ENCODE measurements at regions not wholly inside any gene's neighbourhood (a gene's known extent, or its start where the extent isn't known, plus 50 kb on each side); places are given as distances from the start of the nearest gene placed in this dataset.

DNA sequence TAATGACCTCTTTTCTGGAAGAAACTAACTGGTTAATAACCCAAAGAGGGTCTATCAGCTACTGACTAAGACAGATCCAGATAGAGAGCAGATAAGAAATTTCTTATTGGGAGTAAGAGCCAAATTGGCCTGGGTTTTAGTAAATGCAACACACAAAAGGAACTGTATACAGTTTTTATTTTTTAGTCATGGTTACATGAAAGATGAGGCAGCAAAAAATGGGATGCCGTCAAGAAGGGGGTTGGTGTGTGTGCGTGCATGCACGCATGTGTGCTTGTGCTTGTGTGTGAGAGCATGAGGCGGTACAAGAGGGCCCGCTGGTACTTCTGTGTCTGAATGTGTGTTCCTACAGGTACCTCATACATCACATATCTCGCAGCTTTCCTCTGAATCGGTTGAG lies 466.2 kb upstream of the HNRNPA3 start:
- no peak for DNase-seq

DNA sequence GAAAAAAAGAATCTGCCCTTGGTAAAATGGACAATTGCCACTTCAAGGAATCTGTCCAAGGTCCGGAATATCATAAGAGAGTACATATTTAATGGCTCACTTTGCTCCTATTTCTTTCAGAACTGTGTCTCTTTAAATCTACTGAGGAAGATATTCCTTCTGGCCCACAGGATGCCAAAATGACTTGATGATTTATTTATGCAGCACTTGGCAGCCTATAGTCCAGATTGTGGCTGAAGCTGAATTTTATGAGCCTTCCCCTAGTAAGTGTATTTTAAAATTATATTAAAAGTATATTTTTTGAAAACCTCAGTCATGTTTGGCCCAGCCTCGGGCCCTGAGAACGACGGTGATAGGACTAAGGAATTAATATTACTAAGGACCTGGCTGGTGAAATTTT lies 465.1 kb upstream of the HNRNPA3 start:
- no peak for DNase-seq

DNA sequence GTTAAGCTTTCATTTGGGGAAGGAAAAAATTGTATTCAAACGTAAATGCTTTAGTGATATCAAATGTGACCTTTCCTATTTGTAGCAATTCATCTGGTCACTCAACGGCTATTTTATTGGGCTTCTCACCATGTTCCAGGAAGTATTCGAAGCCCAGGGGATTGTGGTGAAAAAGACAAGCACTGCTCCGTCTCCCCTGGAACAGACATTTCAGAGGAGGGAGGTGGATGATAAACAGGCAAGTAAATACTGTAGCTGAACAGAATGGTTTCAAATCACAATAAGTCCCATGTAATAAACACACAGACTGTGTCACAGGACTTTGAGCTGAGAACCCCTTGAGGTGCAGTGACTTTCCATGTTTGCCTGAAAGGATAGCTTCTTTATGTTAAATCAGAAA lies 464.7 kb upstream of the HNRNPA3 start:
- no peak for DNase-seq

DNA sequence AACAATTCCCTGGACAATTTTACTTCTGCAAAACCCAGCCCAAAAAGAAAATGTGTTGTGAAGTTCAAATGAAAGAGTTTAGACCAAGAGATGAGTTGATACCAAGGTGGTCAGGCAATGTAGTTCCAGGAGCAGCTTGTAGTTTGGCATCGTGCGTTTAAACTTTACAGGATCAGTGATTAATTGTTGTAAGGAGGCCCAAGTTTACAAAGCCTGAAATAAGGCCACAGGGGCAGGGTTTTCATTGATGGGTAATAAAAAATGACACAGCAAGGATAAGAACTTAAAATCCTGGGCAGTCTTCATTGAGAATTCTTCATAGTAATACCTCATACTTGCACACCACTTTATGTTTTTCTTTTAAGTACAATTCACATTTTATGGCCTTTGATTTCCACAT lies 463.9 kb upstream of the HNRNPA3 start:
- DNase-seq, result no peak

DNA sequence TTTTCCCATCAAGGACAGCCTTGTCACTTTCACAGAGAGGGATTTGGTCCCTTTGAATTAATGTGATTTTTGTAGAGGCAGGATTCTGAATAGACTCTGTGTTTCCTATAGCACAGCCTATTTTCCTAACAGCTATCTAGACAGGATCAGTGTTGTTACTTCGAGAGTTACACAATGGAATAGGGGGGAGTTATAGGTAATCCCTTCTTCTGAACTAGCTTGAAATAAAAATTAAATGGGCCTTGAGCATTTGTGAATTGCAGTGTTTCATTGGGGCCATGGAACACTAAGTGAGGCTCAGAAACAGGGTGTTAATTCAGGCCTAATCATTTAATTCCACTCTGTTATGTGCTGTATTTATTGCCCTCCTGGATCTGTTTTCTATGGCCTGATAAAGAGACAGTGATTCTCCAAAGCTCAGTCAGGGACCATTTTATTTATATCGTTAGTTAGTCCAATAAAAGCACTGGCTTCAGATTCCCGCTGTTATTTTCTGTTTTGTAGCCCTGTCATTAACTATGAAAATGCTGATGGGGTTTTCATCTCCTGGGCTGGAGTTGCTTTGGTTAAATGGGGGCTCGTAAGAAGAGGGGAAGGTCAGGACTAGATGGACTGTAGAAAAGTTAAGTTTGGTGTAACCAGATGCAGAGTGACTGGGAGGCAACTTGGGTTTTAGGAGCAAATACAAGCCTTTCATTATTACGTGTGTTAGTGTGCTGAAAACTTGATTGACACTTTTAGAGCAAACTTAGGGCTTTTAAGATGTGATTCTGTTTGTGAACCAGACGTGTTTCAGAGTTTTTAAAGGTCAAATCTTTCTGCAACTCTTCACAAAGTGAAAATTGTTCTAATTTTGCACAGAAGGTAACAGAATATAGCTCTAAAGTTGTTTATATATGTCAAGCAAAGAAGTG lies 461.0 kb upstream of the HNRNPA3 start:
- no peak for DNase-seq

DNA sequence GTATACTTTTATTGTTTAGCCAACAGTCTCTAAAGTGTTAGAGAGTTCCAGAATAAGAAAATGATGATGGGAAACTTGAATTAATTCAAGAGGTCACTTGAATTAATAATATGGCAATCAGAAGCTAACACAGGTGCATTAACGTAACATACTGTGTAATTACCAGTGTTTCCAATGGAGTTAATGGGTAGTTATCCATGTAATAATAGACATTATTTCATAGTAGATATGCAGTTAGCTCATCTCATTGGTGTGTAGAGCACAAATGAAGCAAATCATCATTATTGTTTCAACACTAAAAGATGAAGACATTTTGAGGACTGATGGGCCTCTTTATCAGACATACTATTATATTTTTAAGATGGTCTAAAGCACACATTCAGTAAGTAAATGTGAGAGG lies 460.3 kb upstream of the HNRNPA3 start:
- DNase-seq, result no peak

DNA sequence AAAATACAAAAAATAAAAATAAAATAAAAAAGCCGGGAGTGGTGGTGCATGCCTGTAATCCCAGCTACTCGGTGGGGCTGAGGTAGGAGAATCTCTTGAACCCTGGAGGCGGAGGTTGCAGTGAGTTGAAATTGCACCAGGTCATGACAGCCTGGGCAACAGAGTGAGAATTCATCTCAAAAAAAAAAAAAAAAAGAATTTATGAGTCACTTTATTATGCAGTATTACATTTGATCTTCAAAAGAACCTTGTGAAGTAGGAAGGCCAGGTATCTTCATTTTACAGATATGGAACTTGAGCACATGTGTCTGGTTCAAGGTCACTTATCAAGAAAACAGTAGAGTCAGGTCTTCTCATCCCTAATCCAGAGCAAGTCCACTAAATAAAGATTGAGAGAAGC lies 459.4 kb upstream of the HNRNPA3 start:
- DNase-seq, result no peak

DNA sequence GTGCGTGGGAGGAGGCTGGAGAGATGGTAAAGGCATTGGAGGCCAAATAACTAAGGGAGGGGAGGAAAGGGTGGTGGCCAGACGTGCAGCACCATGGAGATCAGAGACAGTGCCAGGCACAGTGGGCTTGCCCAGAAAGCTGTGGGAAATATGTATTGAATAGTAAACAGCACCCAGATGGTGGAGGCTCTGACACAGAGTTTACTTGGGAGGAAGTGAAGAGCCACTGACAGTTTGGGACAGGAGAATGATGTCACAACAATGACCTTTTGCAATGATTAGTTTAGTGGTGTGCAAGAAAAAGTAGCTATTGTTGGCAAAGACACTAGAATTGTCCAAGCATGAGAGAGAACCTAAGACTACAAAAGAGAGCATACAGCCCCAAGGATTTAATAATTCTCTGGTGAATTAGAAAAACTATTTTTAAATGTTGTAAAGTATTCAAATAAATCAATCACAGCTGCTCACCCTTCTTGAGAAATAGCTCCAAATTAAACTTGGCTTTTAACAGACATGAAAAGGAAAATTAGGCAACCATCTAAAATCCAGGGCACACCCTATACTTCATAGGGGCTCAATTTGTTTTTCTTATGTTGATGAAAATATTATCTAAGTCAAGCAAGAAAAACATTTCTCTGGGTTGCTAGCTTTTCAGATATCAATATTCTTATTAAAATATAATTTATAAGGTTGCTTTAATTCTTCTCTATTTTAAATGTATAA lies 458.7 kb upstream of the HNRNPA3 start:
- no peak for DNase-seq

DNA sequence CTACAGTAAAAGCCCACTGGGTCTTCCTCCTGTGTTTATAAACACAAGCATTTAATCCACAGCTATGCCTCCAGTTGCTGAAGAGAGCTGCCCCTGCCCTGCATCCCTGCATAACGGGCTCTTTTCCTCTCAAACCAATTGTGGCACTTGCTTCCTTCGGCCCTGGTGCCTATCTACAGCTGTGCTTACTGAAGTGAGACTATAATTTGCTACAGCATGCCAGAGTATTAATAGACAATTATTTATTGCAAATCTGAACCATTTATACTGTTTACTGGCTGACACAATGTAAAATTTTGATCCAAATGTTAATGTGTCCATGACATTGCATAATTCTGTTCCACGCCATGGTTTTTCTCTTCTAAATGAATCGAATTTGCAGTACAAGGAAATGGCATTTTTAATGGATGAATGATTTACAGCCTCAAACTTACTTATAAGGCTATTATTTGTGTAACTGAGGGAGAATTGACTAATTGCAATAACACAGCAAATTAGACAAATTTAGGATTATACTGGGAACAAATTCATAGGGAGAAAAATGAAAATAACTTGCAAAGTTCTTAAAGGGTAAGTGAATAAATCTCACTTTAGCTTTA lies 457.0 kb upstream of the HNRNPA3 start:
- no peak for DNase-seq

DNA sequence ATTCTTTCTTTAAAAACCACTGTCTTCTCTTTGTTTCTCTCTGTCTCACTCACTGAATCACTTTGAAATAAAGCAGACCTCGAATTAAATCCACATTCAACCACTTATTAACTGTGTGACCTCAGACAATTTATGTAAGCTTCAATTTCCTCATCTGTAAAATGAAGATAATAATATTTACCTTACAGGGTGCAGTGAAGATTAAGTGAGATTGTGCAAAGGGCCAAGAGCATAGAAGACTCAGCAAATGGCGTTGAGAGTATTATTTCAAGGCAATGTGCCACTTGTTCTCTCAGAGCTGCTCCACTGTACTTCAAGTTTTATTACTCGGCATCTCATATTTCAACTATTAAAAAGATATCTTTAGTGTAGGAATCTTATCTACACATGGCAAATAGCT lies 454.2 kb upstream of the HNRNPA3 start:
- DNase-seq, result no peak

DNA sequence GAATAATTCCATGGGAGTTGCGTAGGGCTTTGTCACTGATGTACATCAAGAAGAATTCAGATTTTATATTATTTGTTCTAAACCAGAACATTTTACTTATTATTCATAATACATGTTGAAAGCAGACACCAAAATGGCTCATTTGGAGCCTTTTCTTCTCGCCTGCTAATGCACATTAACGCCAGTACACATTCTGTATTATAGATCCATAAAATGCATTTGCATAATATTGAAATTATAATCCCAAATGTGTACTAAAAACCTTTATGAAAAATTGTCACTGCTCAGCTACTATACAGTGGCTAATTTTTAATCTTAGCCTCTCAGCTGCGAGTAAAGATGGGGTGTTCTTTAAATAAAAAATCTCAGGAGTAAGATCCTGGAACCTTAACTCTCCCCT lies 452.2 kb upstream of the HNRNPA3 start:
- DNase-seq, result no peak

DNA sequence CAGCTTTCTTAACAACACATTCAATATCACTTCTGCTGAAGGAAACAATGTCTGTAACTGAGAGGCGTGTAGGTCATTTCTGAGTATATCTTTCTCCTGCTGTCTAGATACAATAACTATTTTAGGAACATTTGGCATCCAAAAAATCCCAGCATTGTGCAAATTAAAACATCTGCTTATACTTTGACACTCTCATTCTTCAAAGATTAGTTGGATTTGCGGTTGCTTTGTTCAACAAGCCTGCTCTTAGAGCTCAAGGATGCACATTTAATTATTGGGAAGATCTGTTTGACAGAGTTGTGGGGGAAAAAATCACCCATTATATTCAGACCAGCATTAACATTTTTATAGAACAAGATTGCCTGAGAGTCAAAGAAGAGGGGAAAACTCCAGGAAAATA lies 449.5 kb upstream of the HNRNPA3 start:
- no peak for DNase-seq

DNA sequence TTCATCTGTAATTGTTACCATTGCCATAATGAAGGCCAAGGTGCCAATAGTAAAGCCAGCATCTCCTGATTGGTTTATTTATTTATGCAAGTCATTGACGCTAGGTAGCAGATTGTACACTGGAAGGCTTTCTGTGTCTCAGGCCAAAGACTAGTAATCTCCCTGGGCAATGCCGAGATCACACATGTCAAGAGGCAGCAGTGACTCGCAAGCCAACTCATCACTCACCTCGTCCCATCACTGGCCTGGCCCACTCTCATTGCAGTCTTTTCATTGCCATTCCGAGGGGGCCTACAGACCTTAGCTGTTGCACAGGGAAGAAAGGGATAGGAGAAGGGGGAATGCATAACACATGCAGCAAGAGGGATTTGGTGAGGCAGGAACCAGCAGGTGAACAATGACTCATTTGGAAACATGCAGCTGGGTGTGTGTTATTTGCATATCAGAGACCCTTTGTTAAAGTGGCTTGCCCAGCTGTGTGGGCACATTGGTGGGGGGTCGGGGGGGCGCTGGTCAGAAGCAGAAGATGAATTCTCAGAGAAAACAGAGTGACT lies 448.7 kb upstream of the HNRNPA3 start:
- no peak for DNase-seq

DNA sequence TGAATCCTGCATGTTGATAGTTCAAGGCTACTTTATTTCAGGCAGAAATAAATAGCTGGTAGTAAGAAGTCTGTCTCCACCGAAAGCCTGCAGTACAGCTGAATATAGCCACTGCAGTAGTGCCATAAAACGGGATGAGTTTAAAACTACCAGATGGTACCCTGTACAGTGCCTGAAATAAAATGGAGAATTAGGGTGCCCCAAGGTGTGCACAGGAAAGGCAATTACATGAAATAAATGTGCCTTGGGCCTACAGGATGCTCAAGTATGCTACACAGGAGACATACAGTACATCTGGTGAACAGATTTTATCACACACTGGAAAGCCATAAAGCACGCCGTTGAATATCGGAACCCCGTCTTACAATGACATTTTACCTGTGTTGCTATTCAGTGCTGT lies 447.7 kb upstream of the HNRNPA3 start:
- DNase-seq, result no peak

DNA sequence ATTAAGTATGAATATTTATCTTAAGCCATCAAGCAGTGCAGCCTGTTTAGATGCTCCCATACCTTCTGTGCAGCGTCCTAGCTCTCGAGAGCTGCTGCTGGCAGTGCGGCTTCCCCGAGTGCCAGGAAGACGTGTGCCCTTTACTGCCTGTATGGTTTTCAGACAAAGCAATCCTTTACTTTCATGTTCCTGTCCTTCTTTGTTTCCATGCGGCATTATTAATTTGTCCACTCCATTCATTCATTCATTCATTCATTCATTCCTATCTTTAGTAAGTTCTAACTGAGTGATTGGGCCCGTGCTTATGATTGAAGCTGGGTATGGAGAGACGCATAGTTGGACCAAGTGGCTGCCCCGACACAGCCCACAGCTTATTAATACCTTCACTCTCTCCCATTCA lies 446.6 kb upstream of the HNRNPA3 start:
- DNase-seq, result no peak

DNA sequence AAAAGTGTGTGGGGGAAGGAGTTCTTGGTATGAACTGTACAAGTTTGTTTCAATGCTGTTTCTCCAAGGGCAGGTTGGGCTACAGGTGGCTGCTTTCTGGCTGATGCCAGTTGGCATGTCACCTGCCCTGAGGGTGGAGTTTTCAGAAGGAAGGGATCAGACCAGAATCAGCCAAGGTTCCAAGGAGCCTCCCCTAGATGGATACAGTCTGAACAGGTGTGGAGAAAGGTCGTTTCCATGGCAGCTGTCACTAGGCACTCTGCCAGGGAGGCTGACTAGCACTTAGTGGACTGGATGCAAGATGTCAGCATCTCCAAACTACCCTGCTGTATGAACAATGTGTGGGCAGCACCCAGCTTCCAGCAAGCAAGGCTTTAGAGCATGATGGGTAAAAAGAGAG lies 444.4 kb upstream of the HNRNPA3 start:
- DNase-seq, result no peak

DNA sequence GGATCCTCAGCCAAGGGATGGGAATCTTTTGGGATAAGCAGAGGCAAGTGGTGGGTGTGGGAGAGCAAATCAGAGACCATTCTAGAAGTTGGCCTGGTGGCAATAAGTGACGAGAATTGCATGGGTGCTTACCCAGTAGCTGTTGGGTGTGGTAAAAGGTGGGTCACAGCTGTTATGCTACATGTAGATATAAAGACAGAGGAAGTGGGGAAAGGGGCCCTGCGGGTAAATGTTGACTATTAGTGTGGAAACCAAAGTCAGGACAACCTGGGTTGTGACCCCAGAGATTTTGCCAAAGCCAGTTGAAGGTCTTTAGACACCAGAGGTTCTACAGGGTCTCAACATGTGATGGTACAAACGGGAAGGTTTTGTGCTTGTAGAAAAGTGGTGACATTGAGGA lies 443.6 kb upstream of the HNRNPA3 start:
- DNase-seq, result no peak

DNA sequence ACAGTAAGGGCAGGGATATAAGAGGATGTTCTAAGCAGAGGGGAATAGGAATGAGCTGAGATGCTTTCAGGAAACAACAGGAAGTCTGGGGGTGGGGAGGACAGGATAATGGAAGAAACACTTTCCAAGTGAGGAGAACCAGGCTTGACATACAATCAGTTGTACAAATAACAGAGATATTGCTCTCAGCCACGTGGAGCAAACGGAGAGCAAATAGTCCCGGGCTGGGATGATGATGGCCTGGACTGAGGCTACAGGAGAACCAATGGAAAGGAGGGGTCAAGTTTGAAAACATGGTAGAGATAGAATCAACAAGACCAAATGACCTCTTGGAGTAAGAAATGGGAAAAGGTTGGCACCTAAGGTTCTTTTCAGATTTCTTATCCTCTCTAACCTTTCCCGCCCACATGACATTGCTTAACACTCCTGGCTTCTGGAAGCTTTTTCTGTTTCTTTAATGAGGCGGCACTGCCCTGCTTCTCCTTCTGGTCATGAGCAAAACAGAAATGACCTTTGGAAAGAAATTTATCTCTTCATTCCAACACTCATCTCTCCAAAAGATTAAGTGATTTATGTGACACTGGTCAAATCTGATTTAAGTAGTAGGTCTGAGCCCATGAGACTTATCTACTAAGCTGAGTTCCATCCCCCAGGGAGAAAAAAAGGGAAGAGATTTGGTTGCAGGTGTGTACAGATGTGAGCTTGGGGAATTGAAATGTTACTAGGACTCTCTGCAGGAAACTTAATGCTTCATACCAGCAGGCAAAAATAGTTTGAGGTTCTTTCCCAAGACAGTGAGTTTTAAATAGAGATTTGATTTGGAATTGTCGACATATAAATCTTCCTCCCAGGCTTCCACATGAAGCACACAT lies 442.9 kb upstream of the HNRNPA3 start:
- no peak for DNase-seq

DNA sequence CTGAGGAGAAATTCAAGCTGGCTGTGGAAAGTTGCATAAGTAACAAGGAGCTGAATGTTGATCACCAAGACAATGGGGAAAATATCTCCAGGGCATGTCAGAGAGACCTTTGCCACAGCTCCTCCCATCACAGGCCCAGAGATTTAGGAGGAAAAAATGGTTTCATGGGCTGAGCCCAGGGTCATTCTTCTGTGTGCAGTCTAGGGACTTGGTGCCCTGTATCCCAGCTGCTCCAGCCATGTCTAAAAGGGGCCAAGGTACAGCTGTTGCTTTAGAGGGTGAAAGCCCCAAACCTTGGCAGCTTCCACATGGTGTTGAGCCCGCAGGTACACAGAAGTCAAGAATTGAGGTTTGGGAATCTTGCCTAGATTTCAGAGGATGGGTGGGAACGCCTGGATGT lies 439.8 kb upstream of the HNRNPA3 start:
- DNase-seq, result no peak

DNA sequence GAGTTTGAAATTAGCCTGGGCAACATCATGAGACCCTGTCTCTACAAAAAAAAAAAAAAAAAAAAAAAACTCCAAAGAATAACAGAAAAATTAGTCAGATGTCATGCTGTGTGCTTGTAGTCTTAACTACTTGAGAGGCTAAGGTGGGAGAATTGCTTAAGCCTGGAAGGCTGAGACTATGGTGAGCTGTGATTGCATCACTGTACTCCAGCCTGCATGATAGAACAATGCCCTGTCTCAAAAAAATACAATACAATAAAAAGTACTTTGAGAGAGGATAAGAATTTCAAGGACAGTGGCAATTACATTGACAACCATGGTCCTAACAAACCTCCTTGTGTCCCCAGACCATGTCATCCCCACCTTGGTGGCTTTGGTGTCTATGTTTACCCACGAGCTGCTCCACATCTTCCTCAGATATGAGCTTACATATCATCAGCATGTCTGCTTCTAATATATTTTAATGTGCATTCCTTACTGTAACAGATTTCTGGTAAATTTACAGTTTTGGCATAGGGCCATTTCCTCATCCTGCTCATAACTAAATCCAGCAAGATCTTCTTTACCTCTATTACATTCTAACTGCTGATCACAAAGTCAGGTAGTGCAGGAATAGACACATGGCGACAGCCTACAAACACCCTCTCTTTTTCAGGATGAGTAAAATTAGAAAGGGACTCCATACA lies 437.7 kb upstream of the HNRNPA3 start:
- no peak for DNase-seq

DNA sequence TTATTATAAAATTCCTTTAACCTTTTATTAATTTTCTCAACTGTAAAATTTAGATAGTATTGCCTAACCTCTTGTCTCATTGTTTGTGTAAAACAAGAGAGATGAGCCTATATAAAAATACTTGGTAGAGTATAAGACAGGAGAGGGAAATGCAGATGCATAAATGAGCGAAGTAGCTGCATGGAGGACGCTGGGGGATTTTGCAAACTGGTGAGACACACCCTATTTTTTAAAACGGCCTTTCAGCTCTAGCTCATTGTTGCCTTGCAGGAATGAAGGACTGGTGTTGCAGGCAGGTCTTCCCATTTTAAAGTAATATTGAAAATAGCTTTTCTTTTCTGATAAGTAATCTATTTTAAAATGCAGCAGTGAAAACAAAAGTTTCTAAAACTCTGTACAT lies 435.3 kb upstream of the HNRNPA3 start:
- DNase-seq, result no peak

DNA sequence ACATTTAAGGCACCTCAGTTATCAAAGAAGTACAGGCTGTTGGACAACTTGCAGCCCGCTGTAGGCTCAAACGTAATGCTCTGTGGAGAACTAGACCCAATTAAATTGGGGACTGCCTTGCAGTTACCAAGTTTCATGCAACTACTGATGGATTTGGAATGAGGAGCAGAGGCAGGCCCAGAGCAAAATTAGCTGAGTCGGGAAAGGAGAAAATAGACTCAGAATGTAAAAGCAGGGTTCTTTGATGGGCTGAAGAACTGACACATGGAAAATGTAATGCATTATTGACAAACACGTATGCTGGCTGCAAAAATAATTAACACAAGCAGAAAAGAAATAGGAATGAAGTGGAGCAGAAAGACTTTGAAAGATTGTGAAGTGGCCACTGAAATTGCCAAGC lies 432.7 kb upstream of the HNRNPA3 start:
- DNase-seq, result no peak

Data from activated naive CD4-positive, alpha-beta T cell treated with Interleukin-2 at 50 U/mL for 16 hours (primary cell).